ENCODE measurements at regions not wholly inside any gene's neighbourhood (a gene's known extent, or its start where the extent isn't known, plus 50 kb on each side); places are given as distances from the start of the nearest gene placed in this dataset.

DNA sequence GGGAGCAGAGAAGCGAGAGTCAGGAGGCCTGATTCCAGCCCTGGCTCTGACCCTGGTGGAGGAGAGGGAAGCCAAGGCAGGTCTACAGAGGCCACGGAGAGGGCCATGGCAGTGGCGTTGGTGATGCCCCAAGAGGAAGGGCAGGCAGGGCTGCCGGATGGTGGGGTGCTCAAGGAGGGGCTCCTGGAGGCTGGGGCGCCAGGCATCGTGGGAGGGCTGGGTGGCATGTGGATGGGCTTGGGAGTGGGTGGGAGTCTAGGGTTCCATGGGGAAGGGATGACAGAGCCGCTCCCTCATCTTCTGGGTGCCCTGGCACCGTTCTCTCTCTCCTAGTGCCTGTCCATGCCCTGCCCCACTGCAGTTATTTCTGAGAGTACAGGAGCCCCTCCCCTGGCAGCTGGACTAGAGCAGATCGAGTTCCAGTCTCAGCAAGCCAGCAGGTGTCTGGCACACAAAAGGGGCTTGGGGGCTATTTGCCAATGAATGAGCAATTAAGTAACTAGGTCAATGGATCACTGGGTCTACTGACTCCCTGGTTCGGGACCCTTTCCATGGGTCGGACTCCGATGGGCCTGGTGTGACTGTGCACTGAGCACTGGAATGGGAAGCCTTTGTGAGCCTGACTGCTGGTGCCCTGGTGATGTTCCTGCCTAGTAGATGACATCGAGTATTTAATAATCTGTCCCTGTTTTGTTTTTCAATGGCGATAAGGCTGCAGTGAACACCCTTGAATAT, 570.0 kb downstream of the TBC1D22A start:
- Histone ChIP-seq H3K27me3 (ENCODE audit: control insufficient read depth in 1 of 2, insufficient read depth in 2 of 2, low read length in 2 of 2) (no peaks in the 10 kb centered on the region), H3K4me3 (ENCODE audit: low read depth in 1 of 2, low read length in 2 of 2) (no peak overlapping the region), H3K27ac (ENCODE audit: low read depth, low read length) (no peak overlapping the region), H3K4me1 (ENCODE audit: insufficient read depth, low read length) (no peaks in the 10 kb centered on the region), H3K36me3 (ENCODE audit: insufficient read depth, low read length) (no peaks in the 10 kb centered on the region), H3K9me3 (ENCODE audit: low read length) (no peaks in the 10 kb centered on the region), H3K9ac (ENCODE audit: low read length) (no peak overlapping the region)

DNA sequence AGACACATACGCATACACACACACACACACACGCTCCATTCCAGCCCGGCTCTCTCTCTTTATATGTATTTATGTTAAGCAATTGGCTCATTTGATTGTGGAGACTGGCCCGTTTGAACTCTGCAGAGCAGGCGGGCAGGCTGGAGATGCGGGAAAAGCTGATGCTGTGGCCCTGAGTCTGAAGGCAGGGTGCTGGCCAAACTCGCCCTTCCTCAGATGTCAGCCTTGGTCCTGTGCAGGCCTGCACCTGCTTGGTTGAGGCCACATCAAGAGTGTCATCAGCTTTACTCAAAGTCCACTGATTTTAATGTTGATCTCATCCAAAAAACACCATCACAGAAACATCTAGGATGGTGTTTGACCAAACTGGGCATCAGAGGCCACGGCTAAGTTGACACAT, 569.3 kb downstream of the TBC1D22A start:
- H3K27me3 ChIP-seq (ENCODE audit: control insufficient read depth in 1 of 2, insufficient read depth in 2 of 2, low read length in 2 of 2), result no peaks in the 10 kb centered on the region
- no peaks in the 10 kb centered on the region for H3K36me3 ChIP-seq (ENCODE audit: insufficient read depth, low read length)
- H3K4me3 ChIP-seq (ENCODE audit: low read depth in 1 of 2, low read length in 2 of 2), result no peak overlapping the region
- no peak overlapping the region for H3K27ac ChIP-seq (ENCODE audit: low read depth, low read length)
- no peak overlapping the region for H3K9ac ChIP-seq (ENCODE audit: low read length)
- H3K9me3 ChIP-seq (ENCODE audit: low read length), result no peaks in the 10 kb centered on the region
- no peaks in the 10 kb centered on the region for H3K4me1 ChIP-seq (ENCODE audit: insufficient read depth, low read length)

DNA sequence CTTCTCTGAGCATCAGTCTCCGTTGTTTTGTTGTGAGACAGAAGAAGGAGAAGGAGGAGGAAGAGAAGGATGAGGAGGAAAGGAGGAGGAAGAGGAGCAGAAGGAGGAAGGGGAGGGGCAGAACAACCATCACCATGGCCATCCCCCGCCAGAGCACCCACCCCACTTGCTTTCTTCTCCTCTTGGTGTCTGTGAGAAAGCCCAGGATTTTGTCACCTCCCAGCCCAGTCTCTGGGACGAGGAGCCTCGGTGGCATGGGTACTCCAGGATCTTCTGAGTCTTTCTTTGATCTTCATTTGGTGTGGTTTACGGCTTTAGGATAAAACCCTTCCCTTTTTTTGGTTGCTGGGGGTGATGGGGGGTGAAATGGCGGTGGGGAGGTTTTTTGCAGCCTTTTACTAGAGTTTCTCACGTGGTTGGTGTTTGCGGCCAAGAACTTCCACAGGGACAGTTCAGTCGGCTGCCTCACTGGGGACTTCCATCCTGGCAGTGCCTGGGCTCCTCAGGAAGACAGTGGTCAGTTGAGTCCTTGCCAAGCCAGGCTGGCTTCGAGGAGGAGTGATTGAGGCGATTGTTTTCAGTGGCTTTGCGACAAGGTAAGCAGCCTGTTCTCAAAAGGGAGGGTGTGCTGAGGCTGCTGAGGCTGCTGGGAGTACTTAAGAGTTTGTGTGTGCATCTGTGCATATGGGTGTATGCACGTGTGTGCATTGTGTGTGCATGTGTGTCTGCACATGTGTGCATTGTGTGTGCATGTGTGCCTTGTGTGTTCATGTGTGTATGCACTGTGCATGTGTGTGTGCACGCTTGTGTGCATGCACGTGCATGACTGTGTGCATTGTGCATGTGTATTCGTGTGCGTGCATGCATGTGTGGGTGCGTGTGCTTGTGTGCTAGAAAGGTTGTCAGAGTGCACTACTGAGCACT, 567.5 kb downstream of the TBC1D22A start:
- Histone ChIP-seq H3K4me1 (ENCODE audit: insufficient read depth, low read length) (no peaks in the 10 kb centered on the region), H3K36me3 (ENCODE audit: insufficient read depth, low read length) (no peaks in the 10 kb centered on the region), H3K27ac (ENCODE audit: low read depth, low read length) (no peak overlapping the region), H3K27me3 (ENCODE audit: control insufficient read depth in 1 of 2, insufficient read depth in 2 of 2, low read length in 2 of 2) (no peaks in the 10 kb centered on the region), H3K4me3 (ENCODE audit: low read depth in 1 of 2, low read length in 2 of 2) (no peak overlapping the region), H3K9ac (ENCODE audit: low read length) (no peak overlapping the region), H3K9me3 (ENCODE audit: low read length) (no peaks in the 10 kb centered on the region)

DNA sequence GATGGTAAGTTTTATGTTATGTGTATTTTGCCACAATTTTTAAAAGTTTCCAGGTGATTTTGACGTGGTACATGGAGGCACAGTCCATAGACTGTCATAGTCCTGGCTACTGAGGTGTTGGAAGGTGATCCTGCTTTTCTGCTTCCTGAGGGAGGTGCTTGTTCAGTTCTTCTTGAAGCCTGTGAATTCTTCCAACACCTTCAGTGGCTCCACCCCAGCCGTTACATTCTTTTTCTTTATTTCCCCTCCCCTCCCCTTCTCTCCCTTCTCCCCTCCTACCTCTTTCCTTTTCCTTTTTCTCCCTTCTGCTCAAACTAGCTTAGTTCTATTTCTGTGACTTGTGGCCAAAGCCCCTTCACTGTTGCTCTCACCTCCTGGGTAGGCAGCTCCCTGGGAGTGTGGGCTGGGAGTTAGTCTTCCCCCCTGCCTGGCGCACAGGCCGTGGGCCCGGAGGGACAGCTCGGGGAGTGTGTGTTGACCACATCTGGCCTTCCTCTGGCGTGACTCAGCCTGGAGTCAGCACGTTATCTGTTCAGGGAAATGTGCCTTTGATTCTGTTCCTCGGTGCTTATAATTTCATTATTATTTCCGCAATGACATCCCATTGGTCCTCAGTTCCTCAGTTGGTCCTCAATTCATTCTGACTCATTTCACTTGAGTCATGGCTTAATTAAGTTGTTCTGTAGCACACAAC, 566.2 kb downstream of the TBC1D22A start:
- H3K36me3 ChIP-seq (ENCODE audit: insufficient read depth, low read length), result no peaks in the 10 kb centered on the region
- H3K27ac ChIP-seq (ENCODE audit: low read depth, low read length), result no peak overlapping the region
- no peak overlapping the region for H3K4me3 ChIP-seq (ENCODE audit: low read depth in 1 of 2, low read length in 2 of 2)
- no peaks in the 10 kb centered on the region for H3K27me3 ChIP-seq (ENCODE audit: control insufficient read depth in 1 of 2, insufficient read depth in 2 of 2, low read length in 2 of 2)
- H3K9me3 ChIP-seq (ENCODE audit: low read length), result no peaks in the 10 kb centered on the region
- H3K9ac ChIP-seq (ENCODE audit: low read length), result no peak overlapping the region
- H3K4me1 ChIP-seq (ENCODE audit: insufficient read depth, low read length), result no peaks in the 10 kb centered on the region

DNA sequence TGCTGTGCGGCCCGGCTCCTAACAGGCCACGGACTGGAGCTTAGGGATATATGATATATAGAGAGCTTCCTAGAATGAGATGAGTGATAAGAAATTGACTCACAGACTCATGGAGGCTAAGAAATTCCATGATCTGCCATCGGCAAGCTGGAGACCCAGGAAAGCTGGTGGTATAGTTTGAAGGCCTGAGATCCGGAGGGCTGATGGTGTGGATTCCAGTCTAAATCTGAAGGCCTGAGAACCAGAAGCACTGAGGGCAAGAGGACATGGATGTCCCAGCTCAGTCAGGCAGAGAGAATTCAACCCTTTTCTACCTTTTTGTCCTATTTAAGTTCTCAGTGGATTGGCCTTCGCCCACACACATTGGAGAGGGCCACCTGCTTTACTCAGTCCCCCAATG, 564.8 kb downstream of the TBC1D22A start:
- Histone ChIP-seq H3K36me3 (ENCODE audit: insufficient read depth, low read length) (no peaks in the 10 kb centered on the region), H3K9ac (ENCODE audit: low read length) (no peak overlapping the region), H3K4me1 (ENCODE audit: insufficient read depth, low read length) (no peaks in the 10 kb centered on the region), H3K9me3 (ENCODE audit: low read length) (no peaks in the 10 kb centered on the region), H3K27me3 (ENCODE audit: control insufficient read depth in 1 of 2, insufficient read depth in 2 of 2, low read length in 2 of 2) (no peaks in the 10 kb centered on the region), H3K27ac (ENCODE audit: low read depth, low read length) (no peak overlapping the region), H3K4me3 (ENCODE audit: low read depth in 1 of 2, low read length in 2 of 2) (no peak overlapping the region)

DNA sequence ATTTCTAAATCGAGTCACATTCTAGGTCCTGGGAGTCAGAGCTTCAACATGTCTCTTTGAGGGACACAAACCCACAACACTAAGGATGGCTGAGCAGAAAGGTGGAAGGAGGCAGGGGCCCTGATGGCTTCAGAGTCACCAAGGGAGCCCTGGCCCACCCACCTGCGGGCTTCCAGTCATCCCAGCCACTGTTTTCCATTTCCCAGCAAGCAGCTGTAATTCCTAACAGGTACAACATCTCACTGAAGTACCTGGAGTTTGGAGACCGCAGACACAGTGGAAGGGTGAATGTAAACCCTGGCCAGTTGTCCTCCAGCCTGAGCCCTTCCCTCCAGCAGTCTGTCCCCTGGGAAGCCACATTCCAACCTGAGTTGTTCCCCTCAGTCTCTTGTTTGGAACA, 562.8 kb downstream of the TBC1D22A start:
- H3K36me3 ChIP-seq (ENCODE audit: insufficient read depth, low read length), result no peaks in the 10 kb centered on the region
- H3K4me3 ChIP-seq (ENCODE audit: low read depth in 1 of 2, low read length in 2 of 2), result no peak overlapping the region
- no peaks in the 10 kb centered on the region for H3K4me1 ChIP-seq (ENCODE audit: insufficient read depth, low read length)
- H3K27ac ChIP-seq (ENCODE audit: low read depth, low read length), result no peak overlapping the region
- no peaks in the 10 kb centered on the region for H3K27me3 ChIP-seq (ENCODE audit: control insufficient read depth in 1 of 2, insufficient read depth in 2 of 2, low read length in 2 of 2)
- H3K9ac ChIP-seq (ENCODE audit: low read length), result no peak overlapping the region
- H3K9me3 ChIP-seq (ENCODE audit: low read length), result peaks cover 14% of the 10 kb centered on the region

DNA sequence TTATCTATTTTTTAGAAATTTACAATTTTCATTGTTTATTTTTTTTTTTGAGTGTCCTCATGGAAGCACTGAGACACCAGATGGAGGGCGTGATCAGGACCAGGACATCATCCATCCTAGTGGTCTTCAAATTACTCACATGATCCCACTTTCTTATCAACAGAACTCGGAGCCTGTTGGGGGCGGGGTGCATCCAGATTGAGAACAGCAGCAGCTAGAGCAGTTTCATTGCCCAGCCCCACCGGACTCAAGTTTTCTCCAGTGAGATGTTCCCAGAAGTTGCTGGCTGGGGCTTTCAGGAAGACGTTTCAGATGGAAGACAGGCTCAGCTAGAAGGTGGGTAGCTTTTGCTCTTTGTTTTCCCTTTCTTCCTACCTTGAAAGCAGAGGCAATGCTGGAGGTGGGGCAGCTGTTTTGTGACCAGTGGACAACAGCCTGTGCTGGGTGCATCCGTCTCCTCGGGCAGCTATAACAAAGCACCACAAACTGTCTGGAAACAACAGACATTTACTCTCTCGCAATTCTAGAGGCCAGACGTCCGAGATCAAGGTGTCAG, 562.1 kb downstream of the TBC1D22A start:
- Histone ChIP-seq H3K9ac (ENCODE audit: low read length) (no peak overlapping the region), H3K9me3 (ENCODE audit: low read length) (peaks cover 14% of the 10 kb centered on the region), H3K4me1 (ENCODE audit: insufficient read depth, low read length) (no peaks in the 10 kb centered on the region), H3K27me3 (ENCODE audit: control insufficient read depth in 1 of 2, insufficient read depth in 2 of 2, low read length in 2 of 2) (no peaks in the 10 kb centered on the region), H3K36me3 (ENCODE audit: insufficient read depth, low read length) (no peaks in the 10 kb centered on the region), H3K4me3 (ENCODE audit: low read depth in 1 of 2, low read length in 2 of 2) (no peak overlapping the region), H3K27ac (ENCODE audit: low read depth, low read length) (no peak overlapping the region)

DNA sequence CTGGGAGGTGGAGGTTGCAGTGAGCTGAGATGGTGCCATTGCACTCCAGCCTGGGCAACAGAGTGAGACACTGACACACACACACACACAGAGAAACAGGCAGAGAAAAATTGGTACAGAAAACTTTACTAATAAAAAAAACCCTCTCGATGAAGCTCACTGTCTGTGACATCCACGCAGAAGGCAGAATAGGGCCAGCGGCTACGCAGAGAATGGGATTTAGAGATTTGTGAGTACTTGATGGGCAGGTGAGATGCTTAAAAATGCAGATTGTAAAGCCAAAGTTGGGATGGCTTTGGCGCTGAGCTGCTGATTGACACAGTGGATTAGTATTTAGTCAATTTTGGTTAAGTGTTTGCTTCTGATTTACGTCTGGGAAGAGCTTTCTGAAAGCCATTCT, 561.1 kb downstream of the TBC1D22A start:
- no peak overlapping the region for H3K27ac ChIP-seq (ENCODE audit: low read depth, low read length)
- H3K9me3 ChIP-seq (ENCODE audit: low read length), result peaks cover 14% of the 10 kb centered on the region
- no peaks in the 10 kb centered on the region for H3K4me1 ChIP-seq (ENCODE audit: insufficient read depth, low read length)
- H3K9ac ChIP-seq (ENCODE audit: low read length), result no peak overlapping the region
- no peak overlapping the region for H3K4me3 ChIP-seq (ENCODE audit: low read depth in 1 of 2, low read length in 2 of 2)
- no peaks in the 10 kb centered on the region for H3K36me3 ChIP-seq (ENCODE audit: insufficient read depth, low read length)
- no peaks in the 10 kb centered on the region for H3K27me3 ChIP-seq (ENCODE audit: control insufficient read depth in 1 of 2, insufficient read depth in 2 of 2, low read length in 2 of 2)

DNA sequence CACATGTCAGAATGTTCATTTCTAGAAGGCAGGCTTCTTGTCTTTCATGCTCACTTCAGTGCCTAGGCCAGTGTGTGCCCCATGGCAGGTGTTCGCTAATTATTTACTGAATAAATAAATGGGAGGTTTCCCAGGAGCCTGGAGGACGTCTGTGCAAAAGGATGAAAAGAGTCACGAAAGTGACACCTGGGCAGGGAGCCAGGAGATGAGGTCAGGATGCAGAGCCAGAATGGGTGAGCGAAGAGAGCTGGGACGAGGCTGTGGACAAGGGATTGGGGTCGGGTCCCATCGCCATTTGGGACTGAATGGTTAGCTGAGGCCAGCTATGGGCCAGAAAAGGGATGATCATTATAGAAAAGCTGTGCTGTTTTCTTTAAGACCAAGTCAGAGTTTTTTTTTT, 560.4 kb downstream of the TBC1D22A start:
- H3K27ac ChIP-seq (ENCODE audit: low read depth, low read length), result no peak overlapping the region
- peaks cover 14% of the 10 kb centered on the region for H3K9me3 ChIP-seq (ENCODE audit: low read length)
- no peak overlapping the region for H3K4me3 ChIP-seq (ENCODE audit: low read depth in 1 of 2, low read length in 2 of 2)
- H3K27me3 ChIP-seq (ENCODE audit: control insufficient read depth in 1 of 2, insufficient read depth in 2 of 2, low read length in 2 of 2), result no peaks in the 10 kb centered on the region
- H3K36me3 ChIP-seq (ENCODE audit: insufficient read depth, low read length), result no peaks in the 10 kb centered on the region
- no peak overlapping the region for H3K9ac ChIP-seq (ENCODE audit: low read length)
- H3K4me1 ChIP-seq (ENCODE audit: insufficient read depth, low read length), result no peaks in the 10 kb centered on the region

DNA sequence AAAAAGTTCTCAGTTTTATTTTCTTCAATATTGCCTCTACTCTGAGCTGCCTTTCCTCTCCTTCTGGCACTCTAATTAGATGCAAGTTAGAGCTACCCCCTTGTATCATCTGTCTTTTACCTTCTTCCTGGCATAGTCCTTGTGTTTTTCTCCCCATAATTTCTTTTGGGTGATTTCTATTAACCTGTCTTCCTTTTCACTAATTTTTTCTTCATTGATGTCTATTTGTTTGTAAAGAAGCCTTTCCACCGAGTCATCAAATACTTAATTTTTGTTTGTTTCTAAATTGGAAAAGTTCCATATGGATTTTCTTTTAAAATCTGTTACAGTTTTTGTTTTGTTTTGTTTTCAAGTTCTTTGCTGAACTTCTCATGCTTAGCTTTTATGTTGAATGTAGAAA, 558.1 kb downstream of the TBC1D22A start:
- Histone ChIP-seq H3K9me3 (ENCODE audit: low read length) (peaks cover 14% of the 10 kb centered on the region), H3K9ac (ENCODE audit: low read length) (no peak overlapping the region), H3K36me3 (ENCODE audit: insufficient read depth, low read length) (no peaks in the 10 kb centered on the region), H3K27me3 (ENCODE audit: control insufficient read depth in 1 of 2, insufficient read depth in 2 of 2, low read length in 2 of 2) (no peaks in the 10 kb centered on the region), H3K4me1 (ENCODE audit: insufficient read depth, low read length) (no peaks in the 10 kb centered on the region), H3K27ac (ENCODE audit: low read depth, low read length) (no peak overlapping the region), H3K4me3 (ENCODE audit: low read depth in 1 of 2, low read length in 2 of 2) (no peak overlapping the region)

DNA sequence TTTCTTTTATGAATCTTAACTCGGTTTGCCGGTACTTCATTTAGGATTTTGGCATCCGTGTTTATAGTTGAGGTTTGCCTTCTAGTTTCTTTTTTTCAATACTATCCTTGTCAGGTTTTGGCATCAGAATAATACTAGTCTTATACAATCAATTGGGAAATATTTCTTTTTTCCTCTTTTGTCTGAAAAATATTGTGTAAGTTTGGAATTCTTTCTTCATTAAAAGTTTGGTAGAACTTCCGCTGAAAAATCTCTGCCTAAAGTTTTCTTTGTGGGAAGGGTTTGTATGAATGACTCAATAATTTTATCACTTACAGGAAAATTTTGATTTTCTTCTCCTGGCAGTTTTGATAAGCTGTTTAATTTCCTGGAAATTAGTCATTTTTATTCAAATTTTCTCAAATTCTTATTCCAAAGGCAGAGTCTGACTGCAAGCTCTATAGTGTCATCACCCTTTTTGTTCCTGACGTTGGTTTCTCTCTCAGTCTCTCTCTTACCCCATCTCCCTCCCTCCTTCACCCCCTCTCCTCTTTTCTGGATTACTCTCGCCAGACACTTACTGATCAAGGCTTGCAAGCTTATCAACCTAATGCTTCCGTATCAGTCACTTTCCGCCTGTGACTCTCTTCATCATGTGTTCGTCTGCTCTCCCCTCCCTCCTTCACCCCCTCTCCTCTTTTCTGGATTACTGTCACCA, 555.7 kb downstream of the TBC1D22A start:
- Histone ChIP-seq H3K9ac (ENCODE audit: low read length) (no peak overlapping the region), H3K36me3 (ENCODE audit: insufficient read depth, low read length) (no peaks in the 10 kb centered on the region), H3K4me1 (ENCODE audit: insufficient read depth, low read length) (no peaks in the 10 kb centered on the region), H3K27me3 (ENCODE audit: control insufficient read depth in 1 of 2, insufficient read depth in 2 of 2, low read length in 2 of 2) (no peaks in the 10 kb centered on the region), H3K27ac (ENCODE audit: low read depth, low read length) (no peak overlapping the region), H3K4me3 (ENCODE audit: low read depth in 1 of 2, low read length in 2 of 2) (no peak overlapping the region), H3K9me3 (ENCODE audit: low read length) (peaks cover 14% of the 10 kb centered on the region)
